NCI-H460 (cell line): ENCODE measurements at regions not wholly inside any gene's neighbourhood (a gene's known extent, or its start where the extent isn't known, plus 50 kb on each side); places are given as distances from the start of the nearest gene placed in this dataset.
A peak's percentile ranks its signal among the peaks of the same experiment; 100 is the strongest.

Experiments used
- DNase-seq: peaks from one replicate; pipeline ENCODE4 v3.0.0-alpha.2; 2016; ENCODE audit warnings: low read depth; ENCODE audit errors: extremely low read depth

DNA sequence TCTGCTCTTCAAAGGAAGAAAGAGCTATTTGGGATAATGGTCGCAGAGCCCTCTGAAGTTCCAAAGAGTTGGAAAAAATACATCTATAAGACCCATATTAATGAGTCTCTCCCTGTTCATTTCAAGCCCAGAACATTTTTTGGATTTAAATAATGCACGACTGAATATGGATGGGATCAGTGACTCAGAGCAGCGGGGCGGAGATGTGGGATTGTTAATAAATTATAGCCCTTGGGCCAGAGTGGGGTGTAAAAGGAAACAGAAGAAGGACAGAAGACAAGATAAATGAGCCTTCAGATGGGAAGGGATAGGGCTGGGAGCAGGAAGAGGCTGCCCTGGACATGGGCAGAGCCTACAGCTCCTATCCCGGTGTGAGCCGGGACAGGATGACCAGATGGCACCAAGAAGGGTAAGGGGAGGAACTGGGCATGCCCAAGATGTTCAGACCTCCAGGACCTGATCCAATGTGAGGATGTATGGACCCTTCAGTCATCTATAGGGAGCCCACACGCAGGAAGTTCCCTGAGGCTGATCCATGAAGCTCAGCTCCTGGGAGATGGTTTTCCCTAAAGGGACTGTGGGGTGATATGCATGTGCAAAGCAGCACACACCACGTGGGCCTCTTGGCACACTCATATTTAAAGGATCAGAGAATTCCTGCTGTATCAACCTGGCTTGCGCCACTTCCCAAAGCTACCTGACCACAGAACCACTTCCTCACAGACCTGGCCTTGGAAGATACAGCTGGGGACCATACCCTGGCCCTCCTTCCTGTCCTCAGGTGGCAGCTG lies 96.1 kb upstream of the PLXNA4 start:
- no peak for DNase-seq

DNA sequence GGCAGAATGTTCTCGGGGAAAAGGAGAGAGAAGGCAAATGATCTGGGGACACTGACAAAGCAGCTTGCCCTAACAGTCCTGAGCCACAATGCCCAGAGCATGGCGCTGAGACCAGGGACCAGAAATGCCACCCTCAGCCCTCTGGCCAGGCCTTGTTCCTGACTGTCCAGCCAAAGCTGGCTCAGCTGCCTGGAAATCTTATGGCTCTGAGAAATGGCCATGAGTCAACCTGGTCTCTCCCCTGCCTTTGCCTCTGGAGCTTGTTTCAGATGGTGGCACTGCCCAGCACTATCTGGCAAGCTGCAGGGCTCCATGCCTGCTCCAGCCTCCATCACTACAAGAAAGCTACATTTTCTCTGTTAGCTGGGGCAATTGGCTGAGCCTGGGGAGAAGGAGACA lies 90.5 kb upstream of the PLXNA4 start:
- DNase-seq, result no peak

DNA sequence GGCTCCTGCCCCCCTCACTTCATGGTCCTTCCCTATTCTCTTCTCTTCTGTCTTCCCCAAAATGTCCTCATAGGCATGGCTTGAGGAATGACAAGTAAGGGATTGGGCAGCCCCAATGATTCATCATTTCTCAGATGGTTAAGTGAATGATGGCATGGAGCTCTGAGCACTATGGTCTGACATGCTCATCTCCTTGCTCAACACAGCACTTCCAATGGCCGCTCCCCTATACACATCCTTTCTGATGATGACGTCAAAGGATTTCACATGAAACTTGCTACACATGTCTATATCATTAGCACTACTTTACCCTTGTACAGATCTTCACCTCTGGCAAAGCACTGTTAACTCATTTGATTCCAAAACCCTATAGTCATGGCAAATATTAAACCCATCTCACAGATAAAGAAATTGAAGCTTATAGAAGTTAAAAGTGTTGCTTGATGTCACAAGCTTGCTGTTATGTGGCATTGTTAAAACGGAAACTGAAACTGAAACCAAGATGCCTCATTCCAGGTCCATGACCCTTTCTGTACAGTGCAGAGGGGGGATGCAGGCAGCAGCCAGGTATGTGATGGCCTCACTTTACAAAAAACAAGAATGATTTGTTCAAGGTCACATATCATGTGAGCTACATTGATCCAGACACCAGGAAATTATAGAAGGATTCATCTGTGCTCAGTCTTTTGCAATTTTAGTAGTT lies 90.0 kb upstream of the PLXNA4 start:
- DNase-seq, result no peak

DNA sequence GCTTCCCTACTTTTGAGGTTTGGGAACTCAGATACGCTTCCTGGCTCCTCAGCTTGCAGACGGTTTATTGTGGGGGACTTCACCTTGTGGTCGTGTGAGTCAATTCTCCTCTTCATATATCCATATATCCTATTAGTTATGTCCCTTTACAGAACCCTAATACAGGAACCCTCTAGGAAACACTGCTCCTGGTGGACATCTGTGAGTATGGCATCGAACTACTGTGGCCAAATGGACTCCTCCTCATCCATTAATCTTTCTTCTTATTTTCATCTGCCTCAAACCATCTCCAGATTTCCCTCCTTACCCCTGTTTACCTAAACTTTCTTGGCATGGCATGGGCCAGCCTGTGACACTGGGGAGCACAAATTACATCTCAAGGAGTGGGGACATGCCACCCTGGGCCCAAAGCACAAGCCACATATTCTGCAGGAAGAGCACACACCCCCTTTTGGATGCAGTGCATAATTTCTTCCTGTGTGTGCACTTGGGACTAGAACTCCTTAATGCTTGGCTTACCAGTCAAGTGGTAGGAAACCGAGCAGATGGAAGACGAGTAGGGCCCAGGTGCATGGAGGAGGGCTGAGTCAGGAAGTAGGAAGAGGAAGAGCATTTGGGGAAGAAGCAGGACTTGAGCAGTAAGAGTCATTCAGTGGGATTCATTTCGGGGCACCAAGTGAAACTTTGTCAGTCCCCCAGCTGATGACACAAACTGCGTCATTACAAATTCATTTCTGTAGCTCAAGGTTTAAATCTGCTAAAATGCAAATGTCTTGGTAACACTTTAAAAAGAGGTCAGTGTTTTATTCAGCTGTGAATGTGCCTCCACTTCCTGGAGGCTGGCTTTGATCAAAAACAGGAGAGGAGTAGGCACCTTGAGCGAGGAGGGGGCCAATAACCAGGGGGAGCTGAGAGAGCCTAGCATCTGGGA lies 80.8 kb upstream of the PLXNA4 start:
- DNase-seq, result peak; percentile 21

DNA sequence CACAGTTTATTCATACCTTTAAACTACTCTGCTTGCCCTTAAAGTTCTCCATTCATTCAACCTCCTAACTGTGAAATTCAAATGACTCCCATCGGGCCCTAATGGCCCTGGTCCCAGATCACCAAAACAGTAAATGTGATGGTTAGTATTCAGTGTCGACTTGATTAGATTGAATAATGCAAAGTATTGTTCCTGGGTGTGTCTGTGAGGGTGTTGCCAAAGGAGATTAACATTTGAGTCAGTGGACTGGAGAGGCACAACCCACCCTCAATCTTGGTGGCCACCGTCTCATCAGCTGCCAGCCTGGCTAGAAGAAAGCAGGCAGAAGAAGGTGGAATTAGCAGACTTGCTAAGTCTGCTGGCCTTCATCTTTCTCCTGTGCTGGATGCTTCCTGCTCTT lies 80.1 kb upstream of the PLXNA4 start:
- DNase-seq, result no peak

DNA sequence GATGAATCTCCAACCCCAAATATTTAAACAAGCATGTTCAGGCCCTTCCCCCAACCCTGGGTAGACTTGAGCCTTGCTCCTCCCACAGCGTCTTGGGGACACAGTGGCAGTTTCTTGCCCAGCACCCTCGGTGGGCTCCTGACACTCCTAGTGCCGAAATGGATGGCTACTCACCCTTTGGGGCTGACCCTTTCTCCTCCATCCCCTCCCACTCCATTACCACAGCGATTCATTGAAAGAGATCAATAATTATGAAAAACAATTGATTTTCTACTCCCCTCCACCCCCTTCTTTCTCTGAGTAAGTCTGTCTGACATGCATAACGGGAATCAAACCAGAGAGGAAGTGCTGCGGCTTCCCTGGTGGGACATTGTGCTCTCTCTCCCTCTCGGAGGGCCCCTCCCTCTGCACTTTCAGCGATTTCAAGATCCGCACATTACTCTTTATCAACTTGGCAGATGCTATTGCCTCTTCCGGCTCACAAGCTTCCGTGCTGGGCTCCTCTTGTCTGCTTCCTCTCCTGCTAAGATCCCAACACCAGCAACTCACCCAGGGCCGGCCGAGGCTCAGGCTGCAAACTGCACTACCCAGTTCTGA lies 79.0 kb upstream of the PLXNA4 start:
- no peak for DNase-seq

DNA sequence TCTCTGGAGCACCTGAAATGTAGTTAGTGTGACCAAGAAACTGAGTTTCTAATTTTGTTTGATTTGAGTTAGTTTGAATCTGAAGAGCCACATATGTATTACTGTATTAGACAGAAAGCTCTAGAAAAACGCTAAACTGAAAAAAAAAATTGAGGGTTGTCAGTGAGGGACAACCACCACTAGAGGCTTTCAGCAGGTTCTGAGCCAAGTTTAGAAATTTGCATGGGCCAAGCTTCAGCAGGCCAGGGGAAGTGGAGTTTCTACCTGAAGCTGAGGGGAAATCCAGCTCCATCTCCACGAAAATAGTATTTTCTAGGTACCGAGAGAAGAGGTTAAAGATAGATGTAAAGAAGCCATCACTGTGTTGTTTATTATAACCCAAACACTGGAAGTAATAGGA lies 77.9 kb upstream of the PLXNA4 start:
- no peak for DNase-seq

DNA sequence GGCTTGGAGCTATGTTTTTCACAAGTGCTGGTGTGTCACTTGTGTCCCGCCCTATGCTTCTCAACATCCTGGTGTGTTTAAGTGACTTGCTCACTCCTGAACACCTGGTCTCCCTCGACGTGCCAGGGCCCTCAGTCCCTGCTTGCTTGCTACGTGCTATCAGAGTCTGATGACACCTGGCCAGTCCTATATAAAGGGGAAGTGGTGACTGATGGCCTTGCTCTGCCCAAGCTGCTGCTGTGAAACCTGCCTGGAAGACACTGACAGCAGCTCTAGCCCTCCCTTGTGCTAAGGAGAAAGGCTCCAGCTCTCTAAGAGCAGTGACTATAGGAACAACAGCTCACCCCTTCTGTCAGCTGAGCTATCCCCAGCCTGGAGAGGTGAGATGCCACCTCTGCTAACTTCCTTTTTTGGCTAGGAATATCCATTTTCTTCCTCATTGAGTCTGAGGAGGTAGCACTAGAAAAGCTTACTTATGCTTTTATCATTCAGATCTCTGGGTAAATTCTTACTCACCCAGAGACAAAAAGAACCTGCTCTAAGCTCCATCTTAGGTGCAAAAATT lies 77.2 kb upstream of the PLXNA4 start:
- DNase-seq, result no peak

DNA sequence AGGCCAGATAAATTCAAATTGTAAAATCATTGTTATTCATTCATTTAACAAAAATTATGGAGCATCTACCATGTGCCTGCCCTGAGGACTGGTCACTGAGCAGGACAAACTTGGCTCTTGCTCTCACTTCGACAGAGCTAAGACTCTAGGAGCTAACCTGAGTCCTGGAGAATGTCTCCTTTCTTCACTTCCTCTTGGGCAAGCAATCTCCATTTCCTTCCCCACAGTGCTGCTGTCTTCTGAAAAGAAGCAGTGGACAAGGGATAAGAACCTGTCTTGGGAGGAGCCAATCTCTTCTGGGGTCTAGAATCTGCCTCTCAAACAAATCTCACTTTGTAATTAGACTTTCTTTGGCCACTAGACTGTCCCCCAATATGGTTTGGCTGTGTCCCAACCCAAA lies 76.2 kb upstream of the PLXNA4 start:
- DNase-seq, result no peak

DNA sequence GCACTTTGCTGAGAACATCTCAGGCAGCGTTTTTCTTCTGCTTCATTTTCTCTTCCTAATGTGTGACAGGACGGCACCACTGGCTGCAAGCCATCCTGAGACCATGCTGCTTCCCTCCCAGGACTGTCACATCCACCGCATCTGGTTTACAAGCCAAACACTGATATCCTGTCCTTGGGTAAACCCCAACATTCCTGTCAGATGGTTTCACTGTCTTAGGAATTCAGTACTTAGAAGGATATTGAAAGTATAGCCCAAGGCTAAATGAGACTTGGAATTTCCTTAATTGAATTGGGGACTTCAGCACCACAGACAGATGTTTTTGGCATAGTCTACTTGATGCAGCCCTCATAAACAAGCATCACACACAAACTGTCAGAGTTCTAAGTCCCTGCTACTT lies 74.2 kb upstream of the PLXNA4 start:
- no peak for DNase-seq

DNA sequence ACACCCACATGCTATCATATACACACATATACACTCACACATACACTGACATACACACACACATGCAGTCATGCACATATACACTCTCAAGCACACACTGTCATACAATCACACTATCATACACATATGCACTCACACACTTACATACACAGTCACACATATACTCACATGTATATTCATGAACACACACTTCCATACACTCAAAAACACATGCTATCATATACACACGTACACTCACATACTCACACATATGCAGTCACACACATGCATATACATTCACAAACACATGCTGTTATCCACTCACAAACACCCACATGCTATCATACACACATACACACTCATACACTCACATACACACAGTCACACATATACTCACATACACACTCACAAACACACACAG lies 71.0 kb upstream of the PLXNA4 start:
- no peak for DNase-seq

DNA sequence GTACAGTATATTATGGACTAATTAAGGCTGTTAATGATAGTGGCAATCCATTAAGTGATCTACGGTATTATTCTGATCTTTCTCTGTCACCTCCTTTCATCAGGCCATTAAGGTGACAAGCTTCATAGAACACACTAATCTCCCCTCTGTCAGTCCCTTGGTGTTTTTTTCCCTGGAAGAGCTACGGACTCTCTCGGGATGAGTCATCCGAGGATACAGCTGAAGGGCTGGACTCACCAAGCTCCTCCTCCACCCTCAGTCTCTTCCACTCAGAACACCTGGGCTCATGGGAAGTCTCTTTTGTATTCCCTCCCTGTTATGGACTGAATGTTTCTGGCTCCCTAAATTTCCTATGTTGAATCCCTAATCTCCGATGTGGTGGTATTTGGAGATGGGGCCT lies 69.8 kb upstream of the PLXNA4 start:
- no peak for DNase-seq

DNA sequence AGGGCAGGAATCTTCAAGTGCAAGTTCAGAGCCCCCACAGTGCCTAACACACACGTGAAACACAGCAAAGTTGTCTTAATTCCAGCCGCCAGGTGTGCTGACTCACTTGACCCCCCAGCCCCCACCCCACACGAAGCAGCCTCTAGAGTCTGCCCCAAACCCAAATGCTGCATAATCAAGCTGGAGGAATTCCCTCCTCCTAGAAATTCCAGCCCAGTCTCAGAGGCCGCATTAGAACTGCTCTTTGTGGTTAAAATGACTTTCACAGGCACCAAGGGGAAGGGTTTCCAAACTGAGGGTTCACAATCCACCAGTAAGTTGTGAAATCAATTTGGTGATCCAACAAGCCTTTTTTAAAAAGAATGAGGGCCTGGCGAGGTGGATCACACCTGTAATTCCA lies 67.0 kb upstream of the PLXNA4 start:
- DNase-seq, result no peak

DNA sequence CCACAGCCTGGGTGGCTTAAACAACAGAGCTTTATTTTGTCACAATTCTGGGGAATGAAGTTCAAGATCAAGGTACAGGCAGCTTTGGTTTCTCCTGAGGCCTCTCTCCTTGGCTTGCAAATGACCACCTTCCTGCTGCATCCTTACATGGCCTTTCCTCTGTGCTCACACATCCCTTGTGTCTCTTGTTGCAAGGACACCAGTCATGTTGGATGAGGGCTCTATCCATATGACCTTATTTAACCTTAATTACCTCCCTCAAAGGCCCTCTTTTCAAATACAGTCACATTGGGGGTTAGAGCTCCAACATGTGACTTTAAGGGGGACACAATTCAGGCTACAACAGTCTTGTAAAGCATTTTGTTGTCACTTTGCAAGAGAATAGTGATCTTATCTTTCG lies 65.0 kb upstream of the PLXNA4 start:
- DNase-seq, result no peak

DNA sequence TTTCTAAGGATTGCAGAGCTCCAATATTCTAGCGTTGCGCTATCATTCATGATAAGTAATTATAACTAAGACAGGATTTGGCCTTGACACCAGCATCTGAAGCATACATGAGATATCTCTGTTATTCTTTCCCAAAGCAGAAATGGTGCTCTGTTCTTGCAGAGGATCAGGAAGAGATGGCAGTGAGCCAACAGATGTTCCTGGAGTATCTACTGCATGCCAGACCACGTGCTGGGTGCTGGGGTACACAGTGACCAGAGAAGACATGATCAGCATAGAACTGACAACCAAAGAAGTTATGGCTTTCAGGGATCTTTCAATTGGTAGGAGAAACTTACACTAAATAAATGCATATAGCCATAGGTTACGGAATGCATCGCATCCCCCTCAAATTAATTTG lies 63.7 kb upstream of the PLXNA4 start:
- DNase-seq, result no peak

DNA sequence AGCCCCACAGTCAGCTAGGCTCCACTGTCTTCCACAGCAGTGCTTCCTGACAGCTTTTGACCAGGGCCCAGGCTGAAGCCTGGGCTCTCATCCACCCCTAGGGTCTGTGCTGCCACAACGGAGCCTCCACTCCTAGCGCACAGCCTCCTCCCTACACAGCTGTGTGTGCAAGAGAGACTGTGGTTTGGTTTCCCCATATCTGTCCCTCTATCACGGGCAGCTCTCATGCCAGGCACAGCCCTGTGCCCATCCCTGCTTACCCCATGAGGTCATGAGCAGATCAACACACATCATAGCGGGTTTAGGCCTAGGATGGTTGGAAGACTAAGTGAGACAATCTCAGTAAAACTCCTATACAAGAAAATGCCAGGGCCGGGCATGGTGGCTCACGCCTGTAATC lies 61.7 kb upstream of the PLXNA4 start:
- DNase-seq, result no peak

DNA sequence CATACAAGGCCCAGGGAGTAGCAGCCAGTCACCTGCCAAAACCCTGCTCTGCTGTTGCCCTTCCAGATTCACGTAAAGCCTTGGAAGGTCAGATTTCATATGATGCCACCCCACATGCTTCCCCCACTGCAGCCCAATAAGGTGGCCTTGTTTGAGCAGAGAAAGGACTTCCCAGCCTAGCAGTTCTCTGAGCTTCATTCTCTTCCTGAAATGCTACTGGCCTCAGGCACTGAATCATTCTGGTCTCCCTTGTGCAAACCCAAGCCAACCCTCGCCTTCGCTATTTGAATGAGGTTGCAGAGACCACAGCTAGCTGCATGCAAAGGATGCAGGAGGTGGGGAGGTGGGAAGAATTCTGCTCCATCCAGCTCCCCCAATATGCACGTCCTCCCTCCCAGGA lies 60.3 kb upstream of the PLXNA4 start:
- no peak for DNase-seq

DNA sequence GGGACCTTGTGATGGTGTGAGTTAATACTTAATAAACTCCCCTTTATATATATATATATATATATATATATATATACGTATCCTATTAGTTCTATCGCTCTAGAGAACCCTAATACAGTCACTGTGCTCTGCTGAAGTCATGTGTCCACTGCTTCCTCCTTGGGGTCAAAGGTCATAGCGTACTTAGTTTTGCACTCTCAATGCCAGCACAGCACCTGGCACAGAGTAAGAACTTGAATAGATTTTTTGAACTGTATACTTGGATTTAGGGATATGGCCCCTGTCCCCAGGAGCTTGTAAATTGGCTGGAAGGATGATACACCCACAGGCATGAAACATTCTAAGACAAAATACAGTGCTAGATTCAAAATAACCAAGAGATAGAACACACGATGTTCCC lies 58.9 kb upstream of the PLXNA4 start:
- no peak for DNase-seq

DNA sequence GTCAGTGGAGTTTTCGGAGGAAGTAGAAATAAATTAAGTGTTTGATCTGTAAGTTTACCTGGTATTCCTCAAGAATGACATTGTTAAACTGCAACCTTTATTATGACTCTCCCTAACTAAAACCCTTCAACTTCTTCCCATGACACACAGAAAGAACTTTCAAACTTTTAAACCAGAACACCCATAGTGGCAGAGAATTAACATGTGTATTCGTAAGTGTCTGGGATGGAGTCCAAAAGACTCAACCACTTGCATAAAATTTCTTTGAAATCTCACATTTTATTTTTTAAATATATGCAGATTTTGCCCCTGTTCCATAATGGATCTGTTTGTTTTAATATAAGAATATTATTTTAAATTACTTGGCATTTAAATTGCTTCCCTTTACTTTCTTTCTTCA lies 54.6 kb upstream of the PLXNA4 start:
- DNase-seq, result no peak
